T follicular helper cell (primary cell): ENCODE measurements at regions not wholly inside any gene's neighbourhood (a gene's known extent, or its start where the extent isn't known, plus 50 kb on each side); places are given as distances from the start of the nearest gene placed in this dataset.
"Not testable (repeated sequence)": the region's sequence is repeated elsewhere in the genome, so short reads cannot be mapped to it uniquely, and the experiment has no call there.

Source experiments
- DNase-seq: peaks from one replicate; pipeline ENCODE4 v3.0.0-alpha.2; 2020; ENCODE audit warnings: low read depth

GRCh38 chr2:147015591-147015990 is 829.2 kb upstream of the ACVR2A start:
- DNase-seq: no peak

DNA sequence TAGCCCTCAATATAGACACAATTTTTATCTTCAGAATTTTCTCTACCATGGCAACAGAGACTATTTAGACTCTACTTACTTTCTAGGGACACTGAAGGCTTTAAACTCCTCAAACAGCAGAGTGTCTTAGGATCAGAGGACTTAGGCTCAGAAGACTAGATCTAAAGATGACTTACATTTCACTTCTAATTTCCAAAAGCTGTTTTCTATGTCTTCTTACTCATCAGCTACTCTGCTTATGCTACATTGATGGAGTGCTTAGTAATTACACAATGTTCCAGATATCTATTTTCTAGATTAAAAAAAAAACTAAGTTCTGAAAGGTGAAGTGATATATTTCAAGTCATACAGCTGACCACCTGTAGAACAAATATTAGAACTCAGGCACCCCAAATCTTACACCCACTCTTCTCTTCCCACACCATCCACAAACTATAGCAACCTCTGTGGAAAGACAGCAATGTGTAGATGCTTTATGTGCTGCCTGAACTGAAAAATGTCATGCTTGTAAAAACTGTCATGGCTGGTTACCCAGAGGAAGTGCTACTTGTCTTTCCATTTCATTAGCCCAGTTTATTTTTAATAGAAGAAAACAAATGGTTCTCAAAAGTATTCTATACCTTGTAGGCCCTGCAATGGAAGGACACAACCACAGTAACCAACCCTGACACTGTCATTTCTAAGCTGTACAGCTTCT is 831.0 kb upstream of the ACVR2A start:
- DNase-seq: no peak

- no peak for DNase-seq
Observed at GRCh38 chr2:147008481-147008880, 836.3 kb upstream of the ACVR2A start.

- DNase-seq: no peak
Observed at GRCh38 chr2:147006736-147007141, 838.1 kb upstream of the ACVR2A start.

- DNase-seq: no peak
Observed at GRCh38 chr2:147003081-147003480, 841.7 kb upstream of the ACVR2A start.

DNA sequence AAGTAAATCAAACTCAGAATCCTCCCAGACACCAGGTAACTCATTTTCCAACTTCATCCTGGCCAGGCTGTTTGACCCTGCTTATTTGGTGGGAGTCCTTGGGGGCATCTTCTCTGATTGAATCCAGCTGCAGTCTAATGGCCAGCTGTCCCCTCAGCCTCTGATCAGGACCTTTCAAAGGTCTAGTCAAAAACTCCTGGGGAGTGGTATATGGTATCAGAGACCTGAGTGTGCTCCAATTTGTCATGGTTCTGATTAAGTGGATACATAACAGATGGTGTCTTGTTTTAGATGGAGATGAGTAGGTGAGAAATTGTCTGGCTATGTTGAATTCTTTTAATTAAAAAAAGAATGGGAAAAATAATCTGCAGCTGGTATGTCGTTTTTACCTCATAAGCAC is 842.6 kb upstream of the ACVR2A start:
- DNase-seq: no peak

DNA sequence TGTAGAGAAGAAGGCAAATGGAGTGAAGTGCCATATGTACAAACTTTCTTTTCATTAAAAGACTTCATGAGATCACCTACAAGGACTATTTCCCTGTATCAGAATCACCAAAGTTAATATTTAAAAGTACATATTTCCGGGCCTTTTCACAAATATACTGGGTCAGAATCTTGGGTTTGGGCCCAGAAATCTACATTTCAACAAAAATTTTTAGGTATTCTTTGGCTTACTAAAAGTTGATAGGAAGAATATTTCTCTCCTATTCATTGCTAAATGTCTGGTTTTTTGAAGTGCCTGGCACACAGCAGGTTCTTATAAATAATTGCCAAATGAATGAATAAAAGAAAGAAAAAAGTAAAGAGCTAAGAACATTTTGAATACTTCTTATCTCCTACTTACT is 843.8 kb upstream of the ACVR2A start:
- no peak for DNase-seq

GRCh38 chr2:147000151-147000550 is 844.7 kb upstream of the ACVR2A start:
- DNase-seq: not testable (repeated sequence)

DNA sequence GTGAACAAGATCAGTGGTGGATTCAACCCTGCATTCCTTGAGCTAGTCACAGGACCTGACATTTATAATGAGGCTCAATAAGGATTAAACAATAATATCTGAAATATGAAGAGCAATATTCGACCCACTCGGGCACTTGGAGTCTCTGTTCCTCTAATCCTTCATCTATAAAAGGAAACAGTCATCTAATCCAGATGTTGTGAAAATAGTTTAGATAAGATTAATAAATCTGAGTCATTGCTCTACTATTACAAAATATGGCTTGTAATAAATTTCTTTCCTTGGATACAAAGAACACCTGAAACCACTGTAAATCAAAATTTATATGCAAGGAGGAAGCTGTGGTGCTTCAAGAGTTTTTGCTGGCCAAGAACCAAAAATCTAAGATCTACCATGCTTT is 846.9 kb upstream of the ACVR2A start:
- DNase-seq: no peak

DNA sequence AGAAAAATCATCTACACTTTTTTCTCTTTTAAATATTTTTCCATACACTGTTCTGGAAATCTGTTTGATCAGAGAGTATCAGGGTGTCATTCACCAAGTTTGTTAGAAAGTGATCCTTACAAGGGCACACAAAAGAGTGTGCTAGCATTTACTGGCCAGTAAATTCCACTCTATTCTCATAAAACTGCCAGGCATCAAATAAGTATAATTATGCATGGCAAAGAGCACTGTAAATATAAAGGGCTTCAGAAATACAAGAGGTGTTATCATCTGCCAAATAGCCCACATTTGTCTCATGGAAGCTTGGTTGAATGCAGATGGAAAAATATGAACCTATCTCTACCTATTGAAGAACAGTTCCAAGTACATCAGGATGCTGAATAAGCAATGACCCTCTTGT is 847.3 kb upstream of the ACVR2A start:
- DNase-seq: no peak

DNA sequence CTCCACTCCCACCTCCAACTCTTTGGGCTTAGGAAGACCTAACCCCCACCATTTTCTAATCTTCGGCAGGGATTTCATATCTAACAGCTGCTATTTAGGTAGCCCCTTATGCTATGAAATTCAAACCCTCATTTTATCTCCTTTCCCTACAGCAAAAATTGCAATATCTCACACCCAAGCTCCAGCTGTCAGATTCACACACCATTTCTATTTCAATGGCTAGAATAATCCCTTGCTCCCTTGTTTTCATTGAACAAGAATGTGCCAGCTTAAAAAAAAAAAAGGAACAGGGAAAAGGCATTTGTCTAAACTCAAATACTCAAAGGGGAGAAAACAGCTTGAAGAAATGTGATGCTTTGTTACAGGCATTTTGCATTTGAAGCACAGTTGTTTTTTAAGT is 850.6 kb upstream of the ACVR2A start:
- DNase-seq: no peak

DNA sequence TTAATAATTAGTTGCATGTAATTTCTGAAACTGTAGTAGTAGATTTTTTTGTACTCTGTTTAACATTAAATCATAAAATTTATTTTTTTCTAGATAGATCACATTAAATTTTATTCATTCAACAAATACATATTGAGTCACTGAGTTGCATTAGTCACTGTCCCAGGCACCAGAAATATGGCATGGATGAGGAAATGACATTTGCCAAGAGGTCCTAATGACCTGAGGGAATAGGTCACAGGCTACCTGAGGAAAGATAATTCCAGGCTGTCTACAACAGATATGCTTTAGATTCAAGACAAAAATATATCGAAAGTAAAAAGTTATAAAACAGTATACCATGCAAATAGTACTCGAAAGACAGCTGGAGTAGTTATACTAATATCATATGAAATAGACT is 852.4 kb upstream of the ACVR2A start:
- no peak for DNase-seq

GRCh38 chr2:146992057-146992456 is 852.8 kb upstream of the ACVR2A start:
- no peak for DNase-seq

GRCh38 chr2:146990311-146991054 is 854.3 kb upstream of the ACVR2A start:
- no peak for DNase-seq

DNA sequence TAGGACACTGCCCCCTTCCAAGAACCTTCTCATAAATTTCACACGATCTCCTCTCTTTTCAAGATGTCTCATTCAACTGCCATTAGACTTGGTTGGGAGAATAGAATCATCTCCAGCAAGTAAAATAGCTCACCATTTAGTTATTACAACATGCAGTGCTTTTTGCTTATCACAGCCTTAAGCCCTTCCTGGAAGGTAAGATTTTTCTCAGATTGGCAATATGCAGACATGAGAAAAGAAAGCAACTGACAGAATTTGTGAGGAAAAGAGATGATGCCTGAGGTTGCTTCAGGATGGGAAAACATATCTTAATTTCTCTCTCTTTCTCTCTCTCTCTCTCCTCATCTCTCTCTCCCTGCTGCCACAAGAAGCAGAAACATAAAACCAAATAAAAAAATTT is 855.1 kb upstream of the ACVR2A start:
- DNase-seq: no peak

- DNase-seq: no peak
Observed at GRCh38 chr2:146987996-146988395, 856.8 kb upstream of the ACVR2A start.

DNA sequence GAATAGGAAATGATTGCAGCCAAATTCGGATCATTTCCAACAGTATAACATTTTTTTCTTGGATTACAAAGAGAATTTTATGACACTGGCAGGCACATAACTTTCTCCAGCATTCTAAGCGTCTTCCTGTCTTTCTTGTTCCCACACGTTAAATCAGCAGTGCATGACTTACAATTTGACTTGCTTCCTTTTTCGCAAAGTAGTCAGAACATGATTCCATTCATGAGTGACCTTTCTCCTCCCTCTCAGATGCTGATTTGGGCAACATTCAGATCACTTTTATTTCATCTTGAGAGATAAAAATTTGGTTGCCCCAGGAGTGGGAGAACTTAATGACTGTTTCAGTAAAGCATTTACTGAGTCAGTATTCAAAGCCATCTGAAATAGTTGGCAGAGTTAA is 858.7 kb upstream of the ACVR2A start:
- DNase-seq: no peak

- DNase-seq: no peak
Observed at GRCh38 chr2:146985753-146986152, 859.1 kb upstream of the ACVR2A start.

- DNase-seq: no peak
Observed at GRCh38 chr2:146984014-146984413, 860.8 kb upstream of the ACVR2A start.

DNA sequence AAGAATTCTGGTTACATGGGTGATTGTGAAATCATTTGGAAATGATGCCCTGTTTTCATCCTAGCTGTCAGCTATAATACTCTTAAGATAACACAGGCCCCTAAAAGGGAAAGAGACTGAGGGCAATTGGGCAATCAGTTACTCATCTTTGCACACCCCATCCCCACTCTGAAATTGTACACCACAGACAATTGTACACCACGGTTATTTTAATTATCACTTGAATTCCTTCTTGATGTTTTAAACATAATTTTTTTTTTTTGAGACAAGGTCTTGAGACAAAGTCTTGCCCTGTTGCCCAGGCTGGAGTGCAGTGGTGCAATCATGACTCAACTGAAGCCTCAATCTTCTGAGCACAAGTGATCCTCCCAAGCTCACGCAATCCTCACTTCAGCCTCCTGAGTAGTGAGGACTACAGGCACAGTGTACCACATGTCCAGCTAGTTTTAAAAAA is 862.4 kb upstream of the ACVR2A start:
- DNase-seq: no peak

- DNase-seq: no peak
Observed at GRCh38 chr2:146981921-146982320, 862.9 kb upstream of the ACVR2A start.

DNA sequence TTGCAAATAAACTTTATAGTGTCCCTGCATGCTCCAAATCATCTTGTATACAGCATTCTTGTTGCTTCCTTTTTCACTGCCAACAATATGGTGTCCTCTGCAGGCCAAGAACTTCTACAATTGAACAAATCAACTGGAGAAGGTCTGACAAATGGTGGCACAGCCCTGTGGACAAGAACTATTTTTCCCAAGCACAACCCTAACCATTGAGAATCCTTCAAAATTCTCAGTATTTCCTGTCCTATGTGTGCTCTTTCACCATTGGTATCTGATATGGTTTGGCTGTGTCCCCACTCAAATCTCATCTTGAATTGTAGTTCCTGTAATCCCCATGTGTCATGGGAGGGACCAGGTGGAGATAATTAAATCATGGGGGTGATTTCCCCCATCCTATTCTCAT is 865.1 kb upstream of the ACVR2A start:
- no peak for DNase-seq
